LNCAP (cell line): ENCODE measurements at regions not wholly inside any gene's neighbourhood (a gene's known extent, or its start where the extent isn't known, plus 50 kb on each side); places are given as distances from the start of the nearest gene placed in this dataset.

Source experiments
- TF ChIP-seq, protein P1 (sequence below): fragments of 450-650 bp; IDR thresholded peaks from 2 replicates; pipeline ENCODE4 v1.5.1; 2017; ENCODE audit warnings: mild to moderate bottlenecking

DNA sequence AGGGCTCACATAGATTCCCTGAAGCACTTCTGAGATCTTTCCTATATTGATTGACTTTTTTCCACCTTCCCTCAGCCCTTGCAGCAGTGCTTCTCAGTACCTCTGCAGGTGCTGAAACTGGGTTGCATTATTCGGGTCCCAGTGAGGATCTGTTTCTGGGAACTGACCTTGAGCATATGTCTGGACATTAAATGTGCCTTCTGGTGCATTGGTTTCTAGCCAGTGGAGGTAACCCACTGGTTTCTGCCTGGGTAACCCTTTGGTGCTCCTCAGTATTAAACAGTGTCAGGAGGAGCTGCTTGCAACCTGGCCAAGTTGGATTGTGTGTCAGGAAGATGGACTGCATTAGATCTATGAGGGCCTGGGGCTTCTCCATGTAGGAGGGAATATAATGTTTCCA, 213.3 kb upstream of the KCND2 start:
- TF ChIP-seq, protein P1, sequence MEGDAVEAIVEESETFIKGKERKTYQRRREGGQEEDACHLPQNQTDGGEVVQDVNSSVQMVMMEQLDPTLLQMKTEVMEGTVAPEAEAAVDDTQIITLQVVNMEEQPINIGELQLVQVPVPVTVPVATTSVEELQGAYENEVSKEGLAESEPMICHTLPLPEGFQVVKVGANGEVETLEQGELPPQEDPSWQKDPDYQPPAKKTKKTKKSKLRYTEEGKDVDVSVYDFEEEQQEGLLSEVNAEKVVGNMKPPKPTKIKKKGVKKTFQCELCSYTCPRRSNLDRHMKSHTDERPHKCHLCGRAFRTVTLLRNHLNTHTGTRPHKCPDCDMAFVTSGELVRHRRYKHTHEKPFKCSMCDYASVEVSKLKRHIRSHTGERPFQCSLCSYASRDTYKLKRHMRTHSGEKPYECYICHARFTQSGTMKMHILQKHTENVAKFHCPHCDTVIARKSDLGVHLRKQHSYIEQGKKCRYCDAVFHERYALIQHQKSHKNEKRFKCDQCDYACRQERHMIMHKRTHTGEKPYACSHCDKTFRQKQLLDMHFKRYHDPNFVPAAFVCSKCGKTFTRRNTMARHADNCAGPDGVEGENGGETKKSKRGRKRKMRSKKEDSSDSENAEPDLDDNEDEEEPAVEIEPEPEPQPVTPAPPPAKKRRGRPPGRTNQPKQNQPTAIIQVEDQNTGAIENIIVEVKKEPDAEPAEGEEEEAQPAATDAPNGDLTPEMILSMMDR = no peak

DNA sequence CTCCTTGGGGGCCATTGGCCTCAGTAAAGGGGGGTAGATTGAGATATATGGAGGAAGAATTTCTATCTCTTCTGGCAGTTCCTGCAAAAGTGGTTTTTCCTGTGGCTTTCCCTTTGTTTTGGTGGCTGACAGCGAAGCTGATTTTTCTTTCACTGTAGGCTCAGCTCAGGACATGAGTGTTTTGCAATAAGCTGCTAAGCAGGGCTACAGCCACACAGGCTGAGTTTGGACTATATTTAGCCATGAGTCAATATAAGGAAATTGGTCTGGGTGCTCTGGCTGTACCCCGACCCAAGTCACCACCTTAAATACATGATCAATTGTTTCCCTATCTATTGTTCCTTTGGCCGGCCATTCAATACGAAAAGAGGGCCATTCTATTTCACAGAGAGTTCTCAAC, 212.7 kb upstream of the KCND2 start:
- TF ChIP-seq, protein P1 = no peak

DNA sequence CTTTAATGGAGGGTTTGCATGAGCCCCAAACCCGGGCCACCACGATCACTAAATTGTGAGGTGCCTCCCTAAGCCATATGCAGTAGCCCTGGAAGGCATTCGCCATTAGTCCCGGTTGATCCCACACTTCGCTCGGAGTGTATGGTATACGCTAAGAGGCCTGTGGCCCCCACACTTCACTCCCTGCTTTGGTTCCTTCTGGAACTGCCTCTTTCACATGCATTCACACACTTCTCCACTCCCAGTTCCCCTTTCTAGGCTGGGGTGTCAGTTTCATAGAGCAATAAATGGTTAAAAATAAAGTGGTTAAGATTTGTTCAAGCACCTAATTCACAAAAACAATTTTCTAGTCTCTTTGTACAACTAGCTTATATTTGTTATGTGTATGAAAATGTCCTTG, 212.1 kb upstream of the KCND2 start:
- TF ChIP-seq, protein P1 = no peak

DNA sequence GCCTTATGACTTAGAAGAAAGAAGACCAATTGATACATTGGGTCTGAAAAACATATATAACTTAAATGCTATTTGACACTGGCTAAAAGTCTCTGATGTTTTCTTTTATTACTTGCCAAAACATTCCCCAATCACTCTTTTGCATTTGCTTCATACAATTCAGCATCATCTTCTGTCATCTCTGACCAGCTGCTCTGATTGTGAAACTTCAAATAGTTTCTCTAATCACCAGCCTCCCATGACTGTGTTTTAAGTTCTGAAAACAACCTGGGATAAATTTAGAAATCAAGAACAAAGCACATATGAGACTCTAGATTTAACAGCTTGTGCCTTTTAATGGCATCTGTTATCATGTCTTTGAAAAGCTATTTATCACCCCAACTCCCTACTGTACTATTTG, 208.4 kb upstream of the KCND2 start:
- TF ChIP-seq, protein P1 = no peak

DNA sequence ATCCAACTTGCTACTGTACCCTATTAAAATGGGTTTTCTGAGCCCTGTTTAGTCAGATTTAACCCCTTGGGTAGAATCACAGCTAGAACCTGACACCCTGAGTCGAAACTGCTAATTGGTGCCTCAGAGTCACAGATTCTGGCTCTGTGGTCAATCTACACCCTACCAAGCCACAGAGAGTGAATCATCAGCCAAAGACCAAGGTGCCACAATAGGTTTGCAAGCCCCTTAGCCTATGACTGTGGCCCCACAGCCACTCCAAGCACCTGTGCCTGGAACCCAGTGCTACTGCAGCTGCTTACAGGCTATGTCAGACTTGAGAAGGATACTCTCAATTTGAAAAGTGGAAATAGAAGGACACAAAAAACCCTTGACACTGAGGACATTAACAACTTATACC, 202.8 kb upstream of the KCND2 start:
- TF ChIP-seq, protein P1 = no peak

DNA sequence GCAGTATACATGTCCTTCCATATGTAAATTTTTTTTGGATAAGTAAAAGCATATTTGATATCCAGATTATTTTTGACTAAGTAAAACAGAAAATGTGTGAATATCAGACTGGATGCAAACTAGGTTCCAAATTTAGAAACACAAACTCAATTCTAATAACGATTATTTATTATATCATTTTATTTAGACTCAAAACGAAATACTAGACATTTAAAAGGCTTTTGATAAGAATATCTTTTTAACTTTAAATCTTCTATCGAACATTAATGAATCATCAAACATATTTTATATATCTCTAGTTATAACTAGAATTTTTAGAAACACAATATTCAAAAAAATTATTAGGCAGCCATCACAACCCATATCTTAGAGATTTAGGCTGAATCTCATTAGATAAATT, 195.2 kb upstream of the KCND2 start:
- TF ChIP-seq, protein P1 = no peak

DNA sequence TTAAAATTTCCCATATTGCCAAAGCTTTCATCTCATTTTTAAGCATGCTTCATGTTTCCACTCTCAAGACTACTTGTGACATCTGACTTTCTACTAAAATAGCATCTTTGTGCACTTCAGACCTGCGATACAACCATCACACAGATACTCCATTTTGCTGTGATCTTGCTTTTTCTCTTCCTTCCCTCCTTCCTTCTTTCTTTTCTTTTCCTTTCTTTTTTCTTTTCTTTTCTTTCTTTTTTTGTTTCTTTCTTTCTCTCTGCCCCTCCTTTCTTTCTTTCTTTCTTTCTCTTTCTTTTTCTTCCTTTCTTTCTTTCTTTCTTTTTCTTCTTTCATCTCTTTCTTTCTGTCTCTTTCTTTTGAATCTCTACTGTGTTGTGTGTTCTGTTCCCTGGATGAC, 194.0 kb upstream of the KCND2 start:
- TF ChIP-seq, protein P1 = no peak

DNA sequence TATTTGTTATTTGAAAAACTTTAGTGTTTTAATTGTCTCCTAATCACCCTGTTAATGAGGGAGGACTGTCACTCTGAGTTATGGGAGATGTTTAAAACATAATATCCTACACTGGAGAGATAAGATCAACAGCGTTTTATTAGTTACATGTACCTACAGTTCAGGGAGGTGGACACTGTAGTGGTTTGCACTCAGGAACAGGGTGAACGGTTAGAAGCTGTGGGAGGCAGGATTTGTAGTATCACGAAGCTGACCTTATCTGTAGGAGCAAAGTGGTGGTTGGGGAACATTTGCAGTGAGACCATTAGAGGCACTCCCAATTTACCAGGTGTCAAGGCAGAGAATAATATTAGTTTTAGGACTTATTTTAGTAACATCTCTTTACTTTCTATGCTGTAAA, 193.3 kb upstream of the KCND2 start:
- TF ChIP-seq, protein P1 = no peak
